GM10266 (cell line): ENCODE measurements at regions not wholly inside any gene's neighbourhood (a gene's known extent, or its start where the extent isn't known, plus 50 kb on each side); places are given as distances from the start of the nearest gene placed in this dataset.

Experiments
- DNase-seq: peaks from one replicate; pipeline ENCODE4 v3.0.0; 2012; ENCODE audit errors: extremely low spot score
- TF ChIP-seq, protein P1 (sequence below): IDR thresholded peaks from 2 replicates; pipeline ENCODE4 v1.5.1; 2012; ENCODE audit warnings: mild to moderate bottlenecking, low read depth; ENCODE audit not compliant: control insufficient read depth, insufficient read depth; ENCODE audit errors: missing control alignments

DNA sequence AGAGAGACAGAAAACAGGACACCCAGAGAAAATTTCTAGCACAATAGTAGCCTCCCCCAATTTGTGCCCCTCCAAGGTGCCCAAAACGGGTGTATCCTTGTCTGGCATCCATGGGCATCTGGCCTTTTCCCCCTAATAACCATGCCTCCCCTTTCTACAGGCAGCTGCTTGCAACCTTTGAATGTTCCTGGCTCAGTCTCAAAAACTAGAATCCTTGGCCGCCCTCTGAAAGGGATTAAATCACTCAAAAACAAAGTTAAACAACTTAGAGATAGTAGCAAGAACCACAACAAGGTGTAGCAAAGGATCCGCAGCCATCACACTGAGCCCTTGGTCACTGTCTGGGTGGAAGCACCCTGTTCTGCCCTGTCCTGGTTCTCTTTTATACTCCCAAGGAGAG, 105.6 kb downstream of the MN1 start:
- DNase-seq = no peak
- TF ChIP-seq, protein P1, sequence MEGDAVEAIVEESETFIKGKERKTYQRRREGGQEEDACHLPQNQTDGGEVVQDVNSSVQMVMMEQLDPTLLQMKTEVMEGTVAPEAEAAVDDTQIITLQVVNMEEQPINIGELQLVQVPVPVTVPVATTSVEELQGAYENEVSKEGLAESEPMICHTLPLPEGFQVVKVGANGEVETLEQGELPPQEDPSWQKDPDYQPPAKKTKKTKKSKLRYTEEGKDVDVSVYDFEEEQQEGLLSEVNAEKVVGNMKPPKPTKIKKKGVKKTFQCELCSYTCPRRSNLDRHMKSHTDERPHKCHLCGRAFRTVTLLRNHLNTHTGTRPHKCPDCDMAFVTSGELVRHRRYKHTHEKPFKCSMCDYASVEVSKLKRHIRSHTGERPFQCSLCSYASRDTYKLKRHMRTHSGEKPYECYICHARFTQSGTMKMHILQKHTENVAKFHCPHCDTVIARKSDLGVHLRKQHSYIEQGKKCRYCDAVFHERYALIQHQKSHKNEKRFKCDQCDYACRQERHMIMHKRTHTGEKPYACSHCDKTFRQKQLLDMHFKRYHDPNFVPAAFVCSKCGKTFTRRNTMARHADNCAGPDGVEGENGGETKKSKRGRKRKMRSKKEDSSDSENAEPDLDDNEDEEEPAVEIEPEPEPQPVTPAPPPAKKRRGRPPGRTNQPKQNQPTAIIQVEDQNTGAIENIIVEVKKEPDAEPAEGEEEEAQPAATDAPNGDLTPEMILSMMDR = no peak

DNA sequence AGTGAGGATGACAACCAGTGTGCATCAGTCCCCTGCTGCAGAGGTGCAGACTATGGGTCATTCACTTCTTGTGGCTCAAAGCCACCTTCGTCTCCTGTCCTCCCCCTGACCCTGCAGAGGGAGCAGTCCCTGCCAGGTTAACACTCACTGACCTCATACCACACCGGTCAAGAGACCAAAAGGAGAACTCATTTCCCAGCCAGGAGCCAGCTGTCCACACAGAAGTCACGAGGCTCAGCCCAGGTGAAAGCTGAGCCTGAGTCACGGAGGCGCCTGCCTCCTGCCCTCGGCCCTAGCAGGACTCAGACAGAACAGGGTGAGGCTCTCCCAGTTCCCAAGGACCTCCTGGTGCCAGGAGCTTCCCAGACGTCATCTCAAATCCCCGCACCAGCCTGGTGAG, 103.7 kb downstream of the MN1 start:
- no peak for DNase-seq

More for the DNA sequence above, 103.7 kb downstream of the MN1 start:
- TF ChIP-seq, protein P1 = no peak
